Astrocyte of the cerebellum (primary cell): ENCODE measurements at regions not wholly inside any gene's neighbourhood (a gene's known extent, or its start where the extent isn't known, plus 50 kb on each side); places are given as distances from the start of the nearest gene placed in this dataset.

ENCODE experiments used
- DNase-seq: peaks from one replicate; pipeline ENCODE4 v3.0.0-alpha.2; 2011; ENCODE audit warnings: low read depth
- H3K4me3 ChIP-seq: 2 replicates; pipeline ENCODE4 v1.5.1; 2011; ENCODE audit warnings: mild to moderate bottlenecking, low read depth, low read length, moderate library complexity
- CTCF ChIP-seq: IDR thresholded peaks from 2 replicates; pipeline ENCODE4 v1.5.1; 2012; ENCODE audit warnings: low read length, low read depth, moderate library complexity, mild to moderate bottlenecking; ENCODE audit errors: missing control alignments
- in situ Hi-C: cut with HindIII; loops from 2 replicates; pipeline ENCODE4 v1.10.0; 2017; ENCODE audit warnings: low sequenced_read_pairs

- no peak for DNase-seq
- in situ Hi-C loops, result no loop called here
- no peak for TF ChIP-seq CTCF
- H3K4me3 ChIP-seq, result no peak overlapping the region
These were observed 191.1 kb upstream of the GPR12 start for GRCh38 chr13:26951581-26952177.

GRCh38 chr13:26950968-26951367, 190.4 kb upstream of the GPR12 start:
- in situ Hi-C loops, result no loop called here
- no peak for TF ChIP-seq CTCF
- no peak for DNase-seq
- no peak overlapping the region for H3K4me3 ChIP-seq

DNA sequence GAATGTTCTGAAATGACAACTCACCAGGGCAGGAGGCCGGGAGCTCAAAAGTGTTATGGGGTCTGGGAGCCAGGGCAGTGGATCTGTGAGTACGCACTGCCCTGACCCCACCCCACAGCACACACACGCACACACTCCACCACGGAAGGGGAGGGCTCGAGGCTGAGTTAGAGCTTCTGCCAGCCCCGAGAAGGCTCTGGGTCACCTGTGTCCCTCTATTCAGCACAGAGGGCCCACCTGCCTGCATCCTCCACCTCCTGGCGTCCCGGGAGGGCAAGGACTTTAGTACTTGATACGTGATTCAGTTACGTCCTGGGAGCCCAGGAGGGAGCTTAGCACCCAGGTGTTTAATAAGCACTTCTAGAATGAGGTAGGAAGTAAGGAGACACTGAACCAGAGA, 190.0 kb upstream of the GPR12 start:
- no peak overlapping the region for H3K4me3 ChIP-seq
- TF ChIP-seq CTCF, result no peak
- no peak for DNase-seq
- in situ Hi-C loops, result no loop called here

GRCh38 chr13:26949701-26950502, 189.3 kb upstream of the GPR12 start:
- in situ Hi-C loops, result loop anchor here (5.0 kb wide), 1 partner anchor 47 kb away; no protein-coding TSS in a partner anchor
- no peak overlapping the region for H3K4me3 ChIP-seq
- no peak for DNase-seq
- no peak for TF ChIP-seq CTCF

- in situ Hi-C loops, result loop anchor here (5.0 kb wide), 1 partner anchor 49 kb away; no protein-coding TSS in a partner anchor
- TF ChIP-seq CTCF, result no peak
- DNase-seq, result no peak
- no peak overlapping the region for H3K4me3 ChIP-seq
These were observed 187.8 kb upstream of the GPR12 start for GRCh38 chr13:26948353-26948752.

- in situ Hi-C loops, result loop anchor here (5.0 kb wide), 1 partner anchor 50 kb away; no protein-coding TSS in a partner anchor
- TF ChIP-seq CTCF, result peak; percentile 63
- peak; percentile 28 for DNase-seq
These were observed 186.2 kb upstream of the GPR12 start for GRCh38 chr13:26946684-26947343.

More at GRCh38 chr13:26946684-26947343, 186.2 kb upstream of the GPR12 start:
- no peak overlapping the region for H3K4me3 ChIP-seq
